ENCODE measurements at regions not wholly inside any gene's neighbourhood (a gene's known extent, or its start where the extent isn't known, plus 50 kb on each side); places are given as distances from the start of the nearest gene placed in this dataset.
"Not testable (repeated sequence)": the region's sequence is repeated elsewhere in the genome, so short reads cannot be mapped to it uniquely, and the experiment has no call there.

DNA sequence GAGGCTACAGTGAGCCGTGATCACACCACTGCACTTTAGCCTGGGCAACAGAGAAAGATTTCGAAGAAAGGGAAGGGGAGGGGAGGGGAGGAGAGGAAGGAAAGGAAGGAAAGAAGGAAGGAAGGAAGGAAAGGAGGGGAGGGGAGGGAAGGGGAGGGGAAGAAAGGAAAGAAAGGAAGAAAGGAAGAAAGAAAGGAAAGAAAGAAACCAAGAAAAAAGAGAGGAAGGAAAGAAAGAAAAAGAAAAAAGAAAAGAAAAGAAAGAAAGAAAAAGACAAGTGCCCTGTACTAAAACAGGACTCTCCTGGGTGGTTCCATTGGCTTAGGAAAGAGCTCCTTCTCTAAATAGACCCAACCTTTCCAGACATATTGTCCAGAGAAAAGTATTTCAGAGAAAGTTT lies 136.6 kb downstream of the PXDC1 start:
- Histone ChIP-seq H3K4me3 (no peak overlapping the region), H3K4me1 (no peaks in the 10 kb centered on the region), H3K27me3 (no peaks in the 10 kb centered on the region), H3K36me3 (replicated peaks in 1 of 2; ENCODE audit: insufficient read depth in 1 of 2, low read depth in 2 of 2) (no peaks in the 10 kb centered on the region), H3K9me3 (no peaks in the 10 kb centered on the region), H3K27ac (no peak overlapping the region)
- DNase-seq (no peak), ATAC-seq (no peak)
- intact Hi-C loops (cut with DNase I), result no loop called here
- no peak for TF ChIP-seq POLR2A (IDR thresholded peaks at IDR 0.05)
- TF ChIP-seq, protein P1, sequence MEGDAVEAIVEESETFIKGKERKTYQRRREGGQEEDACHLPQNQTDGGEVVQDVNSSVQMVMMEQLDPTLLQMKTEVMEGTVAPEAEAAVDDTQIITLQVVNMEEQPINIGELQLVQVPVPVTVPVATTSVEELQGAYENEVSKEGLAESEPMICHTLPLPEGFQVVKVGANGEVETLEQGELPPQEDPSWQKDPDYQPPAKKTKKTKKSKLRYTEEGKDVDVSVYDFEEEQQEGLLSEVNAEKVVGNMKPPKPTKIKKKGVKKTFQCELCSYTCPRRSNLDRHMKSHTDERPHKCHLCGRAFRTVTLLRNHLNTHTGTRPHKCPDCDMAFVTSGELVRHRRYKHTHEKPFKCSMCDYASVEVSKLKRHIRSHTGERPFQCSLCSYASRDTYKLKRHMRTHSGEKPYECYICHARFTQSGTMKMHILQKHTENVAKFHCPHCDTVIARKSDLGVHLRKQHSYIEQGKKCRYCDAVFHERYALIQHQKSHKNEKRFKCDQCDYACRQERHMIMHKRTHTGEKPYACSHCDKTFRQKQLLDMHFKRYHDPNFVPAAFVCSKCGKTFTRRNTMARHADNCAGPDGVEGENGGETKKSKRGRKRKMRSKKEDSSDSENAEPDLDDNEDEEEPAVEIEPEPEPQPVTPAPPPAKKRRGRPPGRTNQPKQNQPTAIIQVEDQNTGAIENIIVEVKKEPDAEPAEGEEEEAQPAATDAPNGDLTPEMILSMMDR (IDR thresholded peaks at IDR 0.05), result no peak
- WGBS, 2 donors, result 81 to 91% methylated on average over 2 of the region's 2 CpGs

DNA sequence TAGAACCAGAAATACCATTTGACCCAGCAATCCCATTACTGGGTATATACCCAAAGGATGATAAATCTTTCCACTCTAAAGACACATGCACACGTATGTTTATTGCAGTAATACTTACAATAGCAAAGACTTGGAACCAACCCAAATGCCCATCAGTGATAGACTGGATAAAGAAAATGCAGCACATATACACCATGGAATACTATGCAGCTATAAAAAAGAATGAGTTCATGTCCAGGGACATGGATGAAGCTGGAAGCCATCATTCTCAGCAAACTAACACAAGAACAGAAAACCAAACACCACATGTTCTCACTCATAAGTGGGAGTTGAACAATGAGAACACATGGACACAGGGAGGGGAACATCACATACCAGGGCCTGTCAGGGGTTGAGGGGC lies 137.9 kb downstream of the PXDC1 start:
- WGBS, 2 donors, result 91 to 95% methylated on average over 1 of the region's 1 CpG
- H3K27me3 ChIP-seq; DNase-seq; H3K36me3 ChIP-seq (replicated peaks in 1 of 2; ENCODE audit: insufficient read depth in 1 of 2, low read depth in 2 of 2); ATAC-seq; H3K4me1 ChIP-seq; H3K27ac ChIP-seq; intact Hi-C loops (cut with DNase I); H3K4me3 ChIP-seq; H3K9me3 ChIP-seq: not testable (repeated sequence)

GRCh38 chr6:3612341-3613041 lies 139.0 kb downstream of the PXDC1 start:
- H3K36me3 ChIP-seq (replicated peaks in 1 of 2; ENCODE audit: insufficient read depth in 1 of 2, low read depth in 2 of 2), result no peaks in the 10 kb centered on the region
- H3K4me1 ChIP-seq, result no peaks in the 10 kb centered on the region
- H3K9me3 ChIP-seq, result no peaks in the 10 kb centered on the region
- intact Hi-C loops (cut with DNase I), result no loop called here
- TF ChIP-seq POLR2A (IDR thresholded peaks at IDR 0.05), result no peak
- TF ChIP-seq, protein P1 (IDR thresholded peaks at IDR 0.05), result no peak
- peak in 1 of 4 donors; percentile 18 for DNase-seq
- H3K4me3 ChIP-seq, result no peak overlapping the region
- peak; percentile 33 for ATAC-seq
- no peaks in the 10 kb centered on the region for H3K27me3 ChIP-seq
- no peak overlapping the region for H3K27ac ChIP-seq
- 43 to 54% methylated on average over 8 of the region's 8 CpGs for WGBS, 2 donors

- TF ChIP-seq, protein P1 (IDR thresholded peaks at IDR 0.05), result no peak
- no peak for TF ChIP-seq POLR2A (IDR thresholded peaks at IDR 0.05)
- DNase-seq (no peak), ATAC-seq (no peak)
- WGBS, 2 donors, result 73 to 76% methylated on average over 7 of the region's 7 CpGs
- H3K27me3 ChIP-seq, result no peaks in the 10 kb centered on the region
- no peak overlapping the region for H3K4me3 ChIP-seq
- intact Hi-C loops (cut with DNase I), result no loop called here
- H3K9me3 ChIP-seq, result no peaks in the 10 kb centered on the region
- H3K4me1 ChIP-seq, result no peaks in the 10 kb centered on the region
- H3K27ac ChIP-seq, result no peak overlapping the region
- H3K36me3 ChIP-seq (replicated peaks in 1 of 2; ENCODE audit: insufficient read depth in 1 of 2, low read depth in 2 of 2), result no peaks in the 10 kb centered on the region
Measured at GRCh38 chr6:3610921-3611320, 140.6 kb downstream of the PXDC1 start.

DNA sequence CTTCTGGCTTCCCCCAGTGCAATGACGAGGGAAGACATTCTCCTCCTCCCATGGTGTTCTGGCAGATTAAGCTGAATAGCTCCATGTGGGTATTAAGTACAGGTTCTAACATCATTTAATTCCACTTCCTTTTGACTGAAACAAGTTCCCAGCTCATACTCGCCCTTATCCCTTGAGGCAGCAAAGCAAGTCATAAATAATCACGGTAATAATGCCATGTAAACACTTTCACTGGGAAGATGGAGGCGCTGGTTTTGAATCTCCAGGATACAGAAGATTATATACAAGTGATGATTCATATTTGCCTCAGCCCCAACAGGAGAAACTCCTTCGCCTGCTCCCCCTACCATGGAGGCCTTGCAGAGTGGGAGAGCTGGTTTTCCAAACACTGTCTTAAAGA lies 141.3 kb downstream of the PXDC1 start:
- H3K4me1 ChIP-seq, result no peaks in the 10 kb centered on the region
- no peak overlapping the region for H3K27ac ChIP-seq
- H3K36me3 ChIP-seq (replicated peaks in 1 of 2; ENCODE audit: insufficient read depth in 1 of 2, low read depth in 2 of 2), result no peaks in the 10 kb centered on the region
- intact Hi-C loops (cut with DNase I), result no loop called here
- DNase-seq, result no peak
- no peak for ATAC-seq
- TF ChIP-seq, protein P1 (IDR thresholded peaks at IDR 0.05), result no peak
- no peak for TF ChIP-seq POLR2A (IDR thresholded peaks at IDR 0.05)
- 56 to 72% methylated on average over 5 of the region's 5 CpGs for WGBS, 2 donors
- H3K27me3 ChIP-seq, result no peaks in the 10 kb centered on the region
- H3K9me3 ChIP-seq, result no peaks in the 10 kb centered on the region
- no peak overlapping the region for H3K4me3 ChIP-seq
